LoVo (cell line): ENCODE measurements at regions not wholly inside any gene's neighbourhood (a gene's known extent, or its start where the extent isn't known, plus 50 kb on each side); places are given as distances from the start of the nearest gene placed in this dataset.
"Not testable (repeated sequence)": the region's sequence is repeated elsewhere in the genome, so short reads cannot be mapped to it uniquely, and the experiment has no call there.

Source experiments
- DNase-seq: peaks from one replicate; pipeline ENCODE4 v3.0.0-alpha.2; 2016; ENCODE audit warnings: low spot score

DNA sequence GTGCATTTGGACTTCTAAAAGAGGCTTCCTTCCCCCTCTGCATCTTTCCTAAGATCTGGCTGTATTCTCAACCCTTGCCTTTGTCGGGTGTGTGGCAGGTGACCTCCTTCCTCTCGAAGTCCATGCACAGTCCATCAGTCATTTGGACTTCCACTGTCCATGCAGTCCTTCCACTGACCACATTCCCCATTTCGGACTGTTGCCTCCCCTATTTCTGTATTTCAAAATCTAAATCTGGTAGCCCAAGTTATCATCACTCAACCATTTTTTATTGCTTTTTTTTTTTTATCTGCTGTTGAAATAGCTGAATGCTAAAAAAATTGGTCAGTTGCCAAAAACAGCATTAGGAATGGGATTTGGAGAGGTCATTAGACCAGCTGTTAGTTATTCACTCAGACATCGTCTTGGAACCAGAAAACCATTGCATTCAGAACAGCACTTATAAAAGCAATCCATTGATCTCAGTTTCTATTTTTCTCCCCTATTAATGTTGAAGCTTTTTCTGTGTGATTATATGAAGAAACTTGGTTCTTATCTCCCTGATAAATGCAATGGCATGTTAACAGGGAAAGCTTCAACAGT lies 575.6 kb downstream of the KIF20B start:
- no peak for DNase-seq

- DNase-seq = no peak
Measured at GRCh38 chr10:90286406-90286805, 571.4 kb downstream of the HTR7 start.

- DNase-seq = no peak
Measured at GRCh38 chr10:90286941-90287340, 570.9 kb downstream of the HTR7 start.

- no peak for DNase-seq
Measured at GRCh38 chr10:90288391-90288933, 569.4 kb downstream of the HTR7 start.

DNA sequence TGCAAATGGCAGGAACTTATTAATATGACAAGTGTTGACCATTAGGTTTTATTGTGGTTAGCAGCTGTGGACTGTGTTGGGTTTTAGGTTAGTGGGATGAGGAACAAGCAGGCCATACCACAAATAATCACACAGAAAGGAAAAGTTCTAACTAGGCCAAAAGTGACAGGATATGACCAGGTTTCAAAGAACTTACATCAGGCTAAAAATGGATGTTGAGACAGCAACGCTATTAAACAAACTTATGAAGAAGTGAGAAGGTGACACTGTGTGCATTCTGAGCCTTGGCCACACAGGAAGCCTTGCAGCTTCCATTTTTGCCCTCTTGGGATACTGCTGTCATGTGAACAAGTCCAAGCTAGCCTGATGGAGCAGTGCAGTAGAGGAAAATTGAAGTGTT lies 568.8 kb downstream of the HTR7 start:
- no peak for DNase-seq

DNA sequence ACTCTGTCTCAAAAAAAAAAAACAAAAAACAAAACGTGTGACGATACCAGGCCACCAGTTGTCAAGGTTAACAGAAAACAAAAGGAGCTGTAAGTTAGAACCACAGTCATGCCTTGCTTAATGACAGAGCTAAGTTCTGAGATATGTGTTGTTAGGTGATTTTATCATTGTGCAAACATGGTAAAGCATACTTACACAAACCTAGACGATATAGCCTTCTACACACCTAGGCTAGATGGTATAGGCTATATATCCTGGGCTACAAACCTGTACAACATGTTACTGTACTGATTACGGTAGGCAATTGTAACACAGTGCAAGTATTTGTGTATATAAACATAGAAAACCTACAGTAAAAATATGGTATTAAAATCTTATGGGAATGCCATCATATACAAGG lies 564.2 kb downstream of the HTR7 start:
- no peak for DNase-seq

DNA sequence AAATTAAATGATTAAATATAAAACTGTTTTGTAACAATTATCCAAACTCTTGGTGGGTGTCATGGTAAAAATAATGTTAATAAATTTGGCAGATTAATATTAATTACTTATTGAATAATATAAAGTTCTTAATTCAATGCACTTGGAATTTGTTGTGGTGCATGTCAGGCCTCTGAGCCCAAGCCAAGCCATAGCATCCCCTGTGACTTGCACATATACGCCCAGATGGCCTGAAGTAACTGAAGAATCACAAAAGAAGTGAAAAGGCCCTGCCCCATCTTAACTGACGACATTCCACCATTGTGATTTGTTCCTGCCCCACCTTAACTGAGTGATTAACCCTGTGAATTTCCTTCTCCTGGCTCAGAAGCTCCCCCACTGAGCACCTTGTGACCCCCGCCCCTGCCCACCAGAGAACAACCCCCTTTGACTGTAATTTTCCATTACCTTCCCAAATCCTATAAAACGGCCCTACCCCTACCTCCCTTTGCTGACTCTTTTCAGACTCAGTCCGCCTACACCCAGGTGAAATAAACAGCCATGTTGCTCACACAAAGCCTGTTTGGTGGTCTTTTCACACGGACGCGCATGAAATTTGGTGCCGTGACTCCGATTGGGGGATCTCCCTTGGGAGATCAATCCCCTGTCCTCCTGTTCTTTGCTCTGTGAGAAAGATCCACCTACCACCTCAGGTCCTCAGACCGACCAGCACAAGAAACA lies 562.9 kb downstream of the HTR7 start:
- DNase-seq = not testable (repeated sequence)

DNA sequence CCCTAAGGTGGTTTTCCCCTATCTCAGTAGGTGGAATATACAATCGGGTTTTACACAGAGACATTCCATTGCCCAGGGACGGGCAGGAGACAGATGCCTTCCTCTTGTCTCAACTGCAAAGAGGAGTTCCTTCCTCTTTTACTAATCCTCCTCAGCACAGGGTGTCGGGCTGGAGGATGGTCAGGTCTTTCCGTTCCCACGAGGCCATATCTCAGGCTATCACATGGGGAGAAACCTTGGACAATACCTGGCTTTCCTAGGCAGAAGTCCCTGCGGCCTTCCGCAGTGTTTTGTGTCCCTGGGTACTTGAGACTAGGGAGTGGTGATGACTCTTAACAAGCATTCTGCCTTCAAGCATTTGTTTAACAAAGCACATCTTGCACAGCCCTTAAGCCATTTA lies 555.8 kb downstream of the HTR7 start:
- DNase-seq = not testable (repeated sequence)

- DNase-seq = no peak
Measured at GRCh38 chr10:90302758-90303481, 554.9 kb downstream of the HTR7 start.

DNA sequence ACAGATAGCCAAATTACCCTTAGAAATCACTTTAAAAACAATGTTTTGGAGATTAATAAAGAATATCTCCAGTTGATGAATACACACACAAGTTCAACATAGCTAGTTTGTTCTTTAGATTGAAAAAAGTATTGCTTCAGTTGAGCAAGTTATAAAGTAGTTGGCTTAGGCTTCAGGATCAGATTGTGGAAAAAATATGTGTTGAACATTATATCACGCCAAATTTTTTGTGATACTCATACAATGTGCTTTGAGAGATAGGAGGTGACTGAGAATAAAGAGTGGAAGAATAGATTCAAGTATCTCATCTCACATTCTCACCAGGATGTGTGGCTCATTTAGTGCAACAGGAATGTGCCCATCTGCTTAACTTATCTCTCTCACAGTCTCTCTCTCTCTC lies 553.3 kb downstream of the HTR7 start:
- DNase-seq = no peak

DNA sequence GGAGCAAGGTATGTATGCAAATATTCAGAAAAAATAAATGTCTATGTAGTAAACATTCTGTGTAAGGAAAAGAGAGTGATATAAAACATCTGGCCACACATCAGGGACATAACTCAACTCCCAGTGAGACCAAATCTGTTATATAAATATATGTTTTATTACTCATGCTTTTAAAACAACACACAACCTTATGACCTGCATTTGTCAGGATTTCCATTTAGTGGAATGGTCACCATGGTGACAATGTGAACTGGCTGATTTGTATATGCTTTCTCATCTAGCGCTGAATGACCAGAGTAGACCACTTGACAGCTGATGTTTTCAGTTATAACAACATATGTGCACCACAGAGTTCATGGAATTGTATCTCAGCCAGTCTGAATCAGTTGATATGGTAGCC lies 551.7 kb downstream of the HTR7 start:
- no peak for DNase-seq

GRCh38 chr10:90308223-90308622 lies 549.6 kb downstream of the HTR7 start:
- DNase-seq = no peak

DNA sequence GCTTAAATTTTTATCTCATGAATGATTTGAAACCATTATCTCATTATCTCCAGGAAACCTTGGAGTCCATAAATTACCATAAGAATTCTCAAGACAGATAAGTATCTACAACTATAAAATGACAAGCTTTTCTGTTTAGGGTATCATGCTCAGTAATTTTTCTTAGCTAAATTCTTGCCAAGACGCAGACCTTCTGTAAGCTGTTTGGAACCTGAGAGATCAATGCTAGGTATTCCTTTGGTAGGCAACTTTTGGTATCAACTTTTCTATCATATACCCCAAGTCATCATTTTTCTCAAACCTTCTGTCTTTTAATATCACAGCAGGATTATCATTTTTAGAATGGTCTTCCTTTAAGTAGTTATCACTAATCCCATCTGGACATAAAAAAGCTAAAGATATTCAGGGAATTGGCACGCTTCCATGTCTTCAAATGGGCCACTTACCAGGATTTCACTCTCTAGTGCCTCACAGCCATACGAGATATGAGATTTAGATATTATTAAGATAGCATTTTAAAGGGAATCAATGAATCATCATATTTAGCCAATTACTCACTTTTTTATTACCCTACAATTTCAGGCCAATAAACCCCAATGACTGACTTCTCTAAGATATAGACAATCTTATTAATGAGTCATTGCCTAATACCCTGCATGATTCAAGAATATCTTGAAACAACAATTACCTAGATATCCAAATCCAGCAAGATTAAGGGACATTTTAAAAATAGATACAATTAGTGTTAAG lies 544.1 kb downstream of the HTR7 start:
- DNase-seq = peak; percentile 50

GRCh38 chr10:90314718-90315117 lies 543.1 kb downstream of the HTR7 start:
- DNase-seq = no peak

- DNase-seq = no peak
Measured at GRCh38 chr10:90317172-90317571, 540.7 kb downstream of the HTR7 start.

DNA sequence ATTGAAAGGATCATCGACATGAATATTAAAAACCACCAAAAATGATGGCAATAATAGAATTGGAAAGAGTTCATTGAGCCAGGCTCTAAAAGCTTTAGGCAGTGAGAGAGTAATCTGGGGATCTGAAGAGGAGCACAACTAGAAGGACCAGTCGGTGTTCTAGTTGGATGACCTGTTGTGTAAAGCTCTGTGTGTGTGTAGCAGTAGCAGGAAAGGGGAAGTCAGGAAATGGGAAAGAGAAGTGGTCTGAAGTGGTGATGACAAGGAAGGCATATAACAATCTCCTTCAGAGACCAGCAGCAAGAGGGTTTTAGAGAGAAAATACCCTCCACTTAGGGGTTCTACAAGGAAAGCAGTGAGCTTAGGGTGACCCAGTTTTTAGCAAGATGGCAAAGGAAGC lies 539.2 kb downstream of the HTR7 start:
- DNase-seq = no peak

DNA sequence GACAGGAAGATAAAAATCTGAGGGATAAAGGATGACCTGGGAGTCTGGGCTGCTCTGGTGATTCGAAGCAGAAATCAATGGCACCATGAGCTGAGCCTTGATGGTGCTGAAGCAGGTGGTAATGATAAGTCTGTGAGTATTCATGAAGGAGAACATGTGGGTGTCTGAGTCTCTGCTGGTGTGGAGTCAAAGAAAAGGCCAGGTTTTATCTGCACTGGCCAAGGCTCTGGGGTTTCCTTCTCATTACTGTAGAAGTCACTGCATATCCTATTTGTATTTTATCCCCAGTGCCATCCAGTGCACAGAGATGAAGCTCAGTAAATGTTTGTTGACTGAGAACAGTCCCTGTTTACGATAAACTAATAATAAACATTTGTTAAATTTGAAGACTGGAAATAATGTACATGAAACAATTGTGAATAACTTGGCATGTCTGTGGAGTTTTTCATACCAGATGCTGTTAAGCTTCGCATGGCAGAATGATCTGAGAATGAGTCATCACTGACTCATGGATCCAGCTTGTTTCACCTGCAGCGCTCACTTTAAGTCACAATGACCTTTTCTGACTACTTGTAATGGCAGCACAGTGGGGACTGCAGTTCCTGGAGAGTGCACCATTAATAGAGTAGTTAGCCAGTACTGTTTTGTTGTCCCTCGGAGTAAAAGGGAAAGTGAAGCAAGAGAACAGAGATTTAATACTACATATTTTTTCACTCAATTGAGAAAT lies 538.5 kb downstream of the HTR7 start:
- DNase-seq = peak; percentile 76

- DNase-seq = no peak
Measured at GRCh38 chr10:90321132-90321816, 536.6 kb downstream of the HTR7 start.

GRCh38 chr10:90326498-90327267 lies 531.2 kb downstream of the HTR7 start:
- no peak for DNase-seq

DNA sequence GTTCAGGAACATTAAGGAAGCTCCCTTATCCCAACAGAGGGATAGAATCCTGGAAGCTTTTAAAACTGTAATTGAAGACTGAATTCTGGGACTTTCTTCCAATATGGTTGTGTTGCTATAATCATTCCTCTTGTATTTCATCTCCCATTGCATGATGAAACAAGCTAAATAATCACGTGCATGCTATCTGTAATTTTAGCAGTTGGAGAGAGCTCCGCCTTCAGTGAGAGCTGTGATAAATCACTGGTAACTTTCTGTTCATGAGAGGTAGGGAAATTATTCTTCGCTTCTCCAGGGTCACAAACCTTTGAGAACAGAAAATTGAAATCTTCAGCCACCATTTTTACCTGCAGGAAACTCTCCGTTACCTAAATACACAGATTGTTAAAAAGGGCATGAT lies 530.2 kb downstream of the HTR7 start:
- DNase-seq = no peak
